ENCODE measurements at regions not wholly inside any gene's neighbourhood (a gene's known extent, or its start where the extent isn't known, plus 50 kb on each side); places are given as distances from the start of the nearest gene placed in this dataset.

- TF ChIP-seq CTCF (IDR thresholded peaks at IDR 0.05): no peak
- TF ChIP-seq POLR2A (IDR thresholded peaks at IDR 0.05): no peak
These were observed 563.5 kb downstream of the PTPRC start for GRCh38 chr1:199202331-199202730.

Data from Peyer's patch (tissue), 4 donors.